ENCODE measurements at regions not wholly inside any gene's neighbourhood (a gene's known extent, or its start where the extent isn't known, plus 50 kb on each side); places are given as distances from the start of the nearest gene placed in this dataset.
"Not testable (repeated sequence)": the region's sequence is repeated elsewhere in the genome, so short reads cannot be mapped to it uniquely, and the experiment has no call there.

DNA sequence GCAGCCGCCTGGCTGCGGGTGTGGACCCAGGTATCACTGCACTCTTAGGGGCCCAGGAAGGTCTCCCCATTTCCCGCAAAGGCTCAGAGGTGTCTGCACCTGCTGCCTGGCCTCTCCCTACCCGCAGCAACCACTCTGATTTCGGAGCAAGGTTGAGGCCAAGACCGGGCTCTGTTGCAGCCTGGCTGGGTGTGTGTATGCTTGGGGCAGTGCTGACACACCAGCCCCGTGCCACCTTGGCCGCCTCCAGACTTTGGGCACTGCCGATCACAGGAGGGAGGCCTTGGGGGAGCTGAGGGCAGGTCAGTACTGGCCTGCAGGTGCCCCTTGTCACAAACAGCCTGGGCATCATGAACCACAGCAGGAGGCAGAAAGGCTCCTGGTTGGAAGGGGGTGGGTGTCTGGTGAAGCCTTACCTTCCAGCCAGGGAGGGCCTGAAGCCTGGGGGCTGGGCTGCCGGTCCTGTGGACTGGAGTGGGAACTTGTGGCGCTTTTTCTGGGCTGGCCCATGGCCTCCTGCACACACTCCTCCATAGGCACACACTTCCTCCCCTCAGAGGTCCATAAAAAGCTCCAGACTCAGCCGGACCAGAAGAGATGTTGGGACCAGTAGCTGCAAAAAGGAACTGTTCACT lies 519.5 kb downstream of the RWDD3 start:
- DNase-seq (ENCODE audit: low read depth in 2 of 2): no peak

GRCh38 chr1:95754412-95754811 lies 520.4 kb downstream of the RWDD3 start:
- DNase-seq (ENCODE audit: low read depth in 2 of 2): no peak

GRCh38 chr1:95766036-95766435 lies 532.0 kb downstream of the RWDD3 start:
- DNase-seq (ENCODE audit: low read depth in 2 of 2): no peak

DNA sequence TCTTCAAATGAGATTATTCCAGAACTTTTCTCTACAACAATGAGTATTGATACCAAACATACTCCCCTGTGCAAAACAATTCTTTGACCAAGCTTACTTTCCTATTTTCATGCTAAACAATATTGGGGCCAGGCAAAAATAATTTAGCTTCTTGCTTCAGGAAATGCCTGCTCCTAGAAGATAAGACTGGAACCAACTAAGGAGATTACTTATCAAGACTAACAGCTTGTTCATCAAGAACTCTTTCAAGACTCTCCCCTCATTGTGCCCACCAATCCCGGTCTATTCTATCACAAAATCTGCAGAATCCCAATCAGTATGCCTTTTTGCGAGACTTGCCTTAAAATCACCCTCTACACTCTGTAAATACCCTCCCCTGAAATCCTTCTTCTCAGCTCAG lies 536.6 kb downstream of the RWDD3 start:
- DNase-seq (ENCODE audit: low read depth in 2 of 2): no peak

GRCh38 chr1:95778217-95778616 lies 544.2 kb downstream of the RWDD3 start:
- no peak for DNase-seq (ENCODE audit: low read depth in 2 of 2)

- DNase-seq (ENCODE audit: low read depth in 2 of 2): no peak
Measured at GRCh38 chr1:95780836-95781235, 546.8 kb downstream of the RWDD3 start.

GRCh38 chr1:95790136-95790535 lies 556.1 kb downstream of the RWDD3 start:
- no peak for DNase-seq (ENCODE audit: low read depth in 2 of 2)

DNA sequence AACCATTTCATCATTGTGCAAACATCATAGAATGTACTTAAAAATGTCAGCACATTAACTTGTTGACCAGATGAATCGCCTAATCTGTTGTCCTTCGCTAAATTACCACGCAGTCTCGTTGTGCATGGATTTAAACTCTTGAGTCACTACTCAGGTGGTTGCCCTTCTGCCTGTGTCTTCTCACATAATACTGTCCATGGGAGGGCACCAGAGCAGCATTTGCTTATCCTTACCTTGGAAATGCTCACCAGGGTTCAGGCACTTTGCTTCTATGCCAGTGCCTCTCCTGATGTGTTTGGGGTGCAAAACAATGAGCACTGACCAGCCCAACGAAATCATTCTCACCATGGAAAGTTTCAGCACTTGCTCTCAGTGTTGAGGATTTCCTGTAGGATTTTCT lies 559.9 kb downstream of the RWDD3 start:
- DNase-seq (ENCODE audit: low read depth in 2 of 2): no peak

GRCh38 chr1:95797761-95798160 lies 563.8 kb downstream of the RWDD3 start:
- DNase-seq (ENCODE audit: low read depth in 2 of 2): not testable (repeated sequence)

GRCh38 chr1:95806171-95806570 lies 572.2 kb downstream of the RWDD3 start:
- no peak for DNase-seq (ENCODE audit: low read depth in 2 of 2)

DNA sequence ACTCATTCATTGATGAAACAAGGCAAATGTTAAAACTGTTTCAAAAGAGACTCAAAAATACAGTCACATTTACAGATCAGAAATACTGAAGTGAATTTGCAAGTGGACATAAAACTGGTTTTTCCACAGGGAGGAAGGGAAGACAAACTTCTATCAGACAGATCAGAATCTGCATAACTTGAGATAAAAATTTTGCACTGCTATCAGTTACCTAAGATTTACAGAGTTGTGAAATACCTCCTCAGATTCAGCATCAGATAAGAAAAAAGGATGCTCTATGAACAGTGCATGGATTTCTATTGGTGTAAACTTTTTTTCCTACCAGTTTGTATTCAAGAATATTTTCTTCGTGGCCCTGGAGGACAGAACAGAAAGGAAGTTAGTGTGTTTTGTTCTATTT lies 575.4 kb downstream of the RWDD3 start:
- no peak for DNase-seq (ENCODE audit: low read depth in 2 of 2)

DNA sequence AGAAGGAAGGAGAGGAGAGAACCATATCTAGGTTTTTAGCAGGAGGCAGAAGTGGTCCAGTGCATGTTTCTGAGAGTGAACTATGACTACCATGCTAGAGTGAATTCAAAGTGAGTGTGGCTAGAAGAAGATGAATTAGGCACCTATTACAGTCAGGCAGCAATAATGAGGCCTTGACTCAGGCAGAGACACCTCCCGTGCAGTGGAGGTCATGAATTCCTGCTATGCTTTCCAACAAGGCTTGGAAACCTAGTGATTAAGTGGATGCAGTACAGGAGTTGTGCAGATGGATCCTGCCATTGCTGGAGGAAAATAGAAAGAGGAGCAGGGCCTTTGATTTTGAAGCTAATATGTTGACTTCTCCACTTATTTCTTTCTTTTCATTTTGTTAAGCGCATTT lies 581.5 kb downstream of the RWDD3 start:
- no peak for DNase-seq (ENCODE audit: low read depth in 2 of 2)

GRCh38 chr1:95829556-95829955 lies 595.5 kb downstream of the RWDD3 start:
- no peak for DNase-seq (ENCODE audit: low read depth in 2 of 2)

GRCh38 chr1:95832370-95832769 lies 598.4 kb downstream of the RWDD3 start:
- no peak for DNase-seq (ENCODE audit: low read depth in 2 of 2)

- no peak for DNase-seq (ENCODE audit: low read depth in 2 of 2)
Measured at GRCh38 chr1:95849439-95849838, 615.4 kb downstream of the RWDD3 start.

- DNase-seq (ENCODE audit: low read depth in 2 of 2): no peak
Measured at GRCh38 chr1:95850165-95850649, 616.2 kb downstream of the RWDD3 start.

GRCh38 chr1:95850763-95851162 lies 616.8 kb downstream of the RWDD3 start:
- DNase-seq (ENCODE audit: low read depth in 2 of 2): no peak

DNA sequence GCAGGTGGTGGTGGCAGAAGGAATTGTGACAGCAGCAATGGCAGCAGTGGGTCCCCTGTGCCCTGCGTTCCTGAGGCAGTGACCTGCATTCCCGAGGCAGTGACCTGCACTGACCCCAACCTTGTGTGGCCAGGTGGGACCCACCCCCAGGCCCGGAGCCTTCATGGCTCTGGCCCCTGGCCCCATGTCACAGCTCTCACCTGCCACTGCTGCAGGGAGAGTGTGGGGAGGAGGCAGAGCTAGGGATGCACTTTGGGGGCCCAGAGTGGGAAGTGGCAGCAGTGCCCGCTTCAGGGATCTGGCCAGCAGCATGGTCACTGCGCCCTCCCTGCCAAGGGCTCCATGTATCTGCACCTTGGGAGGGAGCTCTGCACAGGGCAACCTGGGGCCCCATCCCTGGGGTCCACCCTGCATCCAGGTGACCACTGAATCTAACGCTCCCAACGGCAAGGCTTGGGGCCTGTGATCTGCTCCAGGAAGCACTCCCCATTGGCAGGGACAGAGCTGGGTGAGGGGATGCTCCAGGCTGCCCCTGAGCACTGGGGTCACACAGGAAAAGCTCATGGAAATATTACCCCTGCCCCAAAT lies 618.6 kb downstream of the RWDD3 start:
- no peak for DNase-seq (ENCODE audit: low read depth in 2 of 2)

DNA sequence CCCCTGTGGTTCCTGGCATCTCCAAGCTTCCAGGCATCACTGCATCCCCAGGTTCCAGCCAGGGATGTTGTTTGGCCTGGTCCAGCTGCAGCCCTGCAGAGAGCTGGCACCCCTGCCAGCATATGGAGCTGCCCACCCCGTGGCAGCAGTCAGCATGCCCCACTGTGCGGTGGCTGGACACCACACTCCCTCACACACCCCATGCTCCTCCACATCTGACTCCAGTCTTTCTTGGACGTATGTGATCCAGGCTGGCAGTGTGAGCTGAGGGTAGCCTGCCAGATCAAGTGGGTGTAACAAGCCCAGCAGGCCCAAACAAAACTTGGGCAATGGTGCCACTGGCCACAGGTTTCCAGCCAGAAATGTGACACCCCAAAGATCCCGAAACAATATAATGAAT lies 620.4 kb downstream of the RWDD3 start:
- DNase-seq (ENCODE audit: low read depth in 2 of 2): no peak

DNA sequence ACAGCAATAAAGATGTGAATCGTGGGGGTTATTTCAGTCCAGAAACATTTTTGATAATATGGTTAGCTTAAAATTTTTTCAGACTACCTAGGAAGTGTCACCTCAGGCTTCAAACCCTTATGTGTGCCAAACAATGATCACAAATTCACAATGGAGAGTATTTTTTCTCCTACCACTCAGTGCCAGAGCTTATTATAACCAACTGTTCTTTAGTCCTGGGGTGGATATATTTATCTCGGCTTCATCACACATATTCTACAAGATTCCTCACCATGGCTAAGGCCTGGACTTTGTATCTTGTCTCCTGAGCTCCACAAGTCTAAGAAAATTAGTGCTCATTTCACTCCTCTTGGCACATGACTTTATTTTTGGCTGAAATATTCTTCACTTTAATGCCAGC lies 629.1 kb downstream of the RWDD3 start:
- DNase-seq (ENCODE audit: low read depth in 2 of 2): no peak

GRCh38 chr1:95865769-95866168 lies 631.8 kb downstream of the RWDD3 start:
- DNase-seq (ENCODE audit: low read depth in 2 of 2): no peak

DNA sequence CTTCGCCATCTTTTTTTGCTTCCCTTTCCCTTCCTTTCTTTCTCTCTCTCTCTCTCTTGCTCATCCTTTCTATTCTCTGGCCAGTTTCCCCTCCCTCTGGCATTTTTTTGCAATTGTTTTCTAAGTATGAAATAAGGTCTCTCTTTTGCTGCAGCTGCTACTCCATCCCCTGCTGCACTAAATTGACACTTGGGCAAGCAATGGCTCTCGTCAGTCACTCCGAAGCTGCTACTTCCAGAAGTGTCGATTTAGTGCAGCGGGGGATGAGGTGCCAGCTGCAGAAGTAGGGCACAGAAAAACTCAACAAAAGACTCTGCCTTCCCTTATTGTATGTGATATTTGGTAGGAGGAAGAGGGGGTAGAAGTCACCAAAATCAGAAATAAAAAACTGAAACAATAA lies 642.3 kb downstream of the RWDD3 start:
- no peak for DNase-seq (ENCODE audit: low read depth in 2 of 2)

DNA sequence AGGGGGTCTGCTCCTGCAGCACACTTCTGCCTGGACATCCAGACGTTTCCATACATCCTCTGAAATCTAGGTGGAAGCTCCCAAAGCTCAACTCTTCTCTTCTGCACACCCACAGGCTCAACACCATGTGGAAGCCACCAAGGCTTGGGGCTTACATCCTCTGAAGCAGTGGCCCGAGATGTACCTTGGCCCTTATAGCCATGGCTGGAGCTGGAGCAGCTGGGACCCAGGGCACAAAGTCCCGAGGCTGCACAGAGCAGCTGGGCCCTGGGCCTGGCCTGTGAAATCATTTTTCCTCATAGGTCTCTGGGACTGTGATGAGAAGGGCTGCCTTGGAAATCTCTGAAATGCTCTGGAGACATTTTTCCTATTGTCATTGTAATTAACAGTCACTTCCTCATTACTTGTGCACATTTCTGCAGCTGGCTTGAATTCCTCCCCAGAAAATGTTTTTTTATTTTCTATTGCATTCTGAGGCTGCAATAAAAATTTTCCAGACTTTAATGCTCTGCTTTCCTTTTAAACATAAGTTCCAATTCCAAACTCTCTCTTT lies 645.6 kb downstream of the RWDD3 start:
- no peak for DNase-seq (ENCODE audit: low read depth in 2 of 2)
